ENCODE measurements at regions not wholly inside any gene's neighbourhood (a gene's known extent, or its start where the extent isn't known, plus 50 kb on each side); places are given as distances from the start of the nearest gene placed in this dataset.

GRCh38 chr4:77438549-77438948, 167.1 kb upstream of the CXCL13 start:
- BruUV-seq (replicated peaks): no TSS peak
- DNase-seq (ENCODE audit: low read depth, low spot score): no peak
- H3K27me3 ChIP-seq (ENCODE audit: control insufficient read depth in 2 of 2, insufficient read depth in 2 of 2, low read length in 2 of 2): peaks cover 0 to 2% of the 10 kb centered on the region in 2 experiments
- no peak overlapping the region for H3K9ac ChIP-seq (replicated peaks; ENCODE audit: extremely low read depth, insufficient read depth, low read length)
- H3K36me3 ChIP-seq (ENCODE audit: control insufficient read depth in 2 of 2, extremely low read depth in 1 of 2, insufficient read depth in 2 of 2, low read length in 2 of 2): no peaks in the 10 kb centered on the region
- H4K20me1 ChIP-seq (replicated peaks; ENCODE audit: control insufficient read depth, extremely low read depth, insufficient read depth, low read length): no peaks in the 10 kb centered on the region
- H3K4me2 ChIP-seq (ENCODE audit: insufficient read depth, low read length): no peak overlapping the region
- ChIA-PET CTCF (interaction anchor here (0.5 kb wide), 1 partner anchor 12 kb away, joined by 3 read pairs; no protein-coding TSS in a partner anchor), POLR2A (no interaction called here)
- H3K9me3 ChIP-seq (replicated peaks; ENCODE audit: control insufficient read depth, insufficient read depth, low read length): no peaks in the 10 kb centered on the region
- H3K4me1 ChIP-seq (ENCODE audit: control insufficient read depth, extremely low read depth, insufficient read depth, low read length): no peaks in the 10 kb centered on the region
- no peak overlapping the region for H3K4me3 ChIP-seq (replicated peaks in 1 of 3; ENCODE audit: insufficient read depth in 1 of 3, low read depth in 1 of 3, low read length in 3 of 3)
- H3K27ac ChIP-seq (ENCODE audit: insufficient read depth, low read depth, low read length): no peak overlapping the region
- no peak overlapping the region for H2AFZ ChIP-seq (ENCODE audit: low read depth, low read length)
- no peaks in the 10 kb centered on the region for H3K79me2 ChIP-seq (ENCODE audit: control insufficient read depth, insufficient read depth, low read length)
- no peaks in the 10 kb centered on the region for H3K9me1 ChIP-seq (replicated peaks; ENCODE audit: control insufficient read depth, extremely low read depth, insufficient read depth, low read length)
- FAIRE-seq: no peak
- intact Hi-C loops (cut with micrococcal nuclease) (no loop called here), dilution Hi-C loops (cut with MboI; ENCODE audit: extremely low pct_ligation_motif_present, low sequenced_read_pairs) (no loop called here)
- TF ChIP-seq JUN (IDR thresholded peaks at IDR 0.05; ENCODE audit: borderline replicate concordance, insufficient read depth, insufficient read length, low read depth) (no peak), CTCF (IDR thresholded peaks at IDR 0.05; ENCODE audit: extremely low read depth in 1 of 2, insufficient read depth in 1 of 2, low read depth in 1 of 2, low read length in 2 of 2) (no peak), EZH2 (IDR thresholded peaks at IDR 0.05; ENCODE audit: borderline replicate concordance, low read depth, low read length, severe bottlenecking) (no peak), POLR2AphosphoS5 (IDR thresholded peaks at IDR 0.05; ENCODE audit: insufficient read depth, low read depth, low read length) (no peak), MAX (IDR thresholded peaks at IDR 0.05; ENCODE audit: insufficient read depth, insufficient read length) (no peak), MYC (IDR thresholded peaks at IDR 0.05; ENCODE audit: low read depth, low read length) (no peak), POLR2A (IDR thresholded peaks at IDR 0.05; ENCODE audit: low read depth, low read length) (no peak), FOS (IDR thresholded peaks at IDR 0.05; ENCODE audit: borderline replicate concordance, insufficient read depth, low read length) (no peak), GATA2 (IDR thresholded peaks at IDR 0.05; ENCODE audit: insufficient read depth, insufficient read length, low read depth, low read length) (no peak)

All from endothelial cell of umbilical vein (primary cell).